Vagina (tissue), 2 donors: ENCODE measurements at regions not wholly inside any gene's neighbourhood (a gene's known extent, or its start where the extent isn't known, plus 50 kb on each side); places are given as distances from the start of the nearest gene placed in this dataset.

Experiments
- DNase-seq, 2 donors: peaks; one replicate each; pipeline ENCODE4 v3.0.0-alpha.2; 2017; ENCODE audit errors: extremely low spot score in 2 of 2
- H3K27ac ChIP-seq: fragments of 200-600 bp; sonication (generic); one replicate; pipeline ENCODE4 v1.5.1; 2019
- H3K27me3 ChIP-seq: fragments of 200-600 bp; sonication (generic); one replicate; pipeline ENCODE4 v1.5.1; 2019
- H3K36me3 ChIP-seq, 2 donors: fragments of 200-600 bp; sonication (generic); one replicate each; pipeline ENCODE4 v1.5.1; 2017 to 2019
- H3K4me1 ChIP-seq: fragments of 200-600 bp; sonication (generic); one replicate; pipeline ENCODE4 v1.5.1; 2019
- H3K4me3 ChIP-seq, 2 donors: fragments of 200-600 bp; sonication (generic); 1 replicate in 1 of 2; 2 replicates in 1 of 2; pipeline ENCODE4 v1.5.1; 2016 to 2019
- H3K9me3 ChIP-seq: fragments of 200-600 bp; sonication (generic); one replicate; pipeline ENCODE4 v1.5.1; 2019
- CTCF ChIP-seq, 3 experiments: fragments of 450-650 bp in 2 of 3; fragments of 200-600 bp in 1 of 3; sonication (generic) in 1 of 3; IDR thresholded peaks; one replicate each; pipeline ENCODE4 v1.5.1; 2017 to 2019; ENCODE audit warnings: antibody characterized with exemption in 3 of 3, mild to moderate bottlenecking in 2 of 3, moderate library complexity in 2 of 3
- POLR2A ChIP-seq, 2 donors: fragments of 450-650 bp; IDR thresholded peaks; one replicate each; pipeline ENCODE4 v1.6.1; 2017; ENCODE audit warnings: antibody characterized with exemption in 2 of 2, mild to moderate bottlenecking in 2 of 2, moderate library complexity in 2 of 2
- POLR2AphosphoS5 ChIP-seq, 2 donors: sonication (generic); formaldehyde crosslinking; IDR thresholded peaks; one replicate each; pipeline ENCODE4 v1.9.0; 2017; ENCODE audit warnings: antibody characterized with exemption in 2 of 2, mild to moderate bottlenecking in 2 of 2, low read depth in 1 of 2; ENCODE audit not compliant: insufficient read depth in 1 of 2
- intact Hi-C: fragments of 100-400 bp; cut with DNase I; formaldehyde crosslinking; loops from one replicate; pipeline ENCODE4 v1.15.1; 2023

- Histone ChIP-seq H3K36me3 (no peaks in the 10 kb centered on the region), H3K27me3 (no peaks in the 10 kb centered on the region), H3K4me1 (no peaks in the 10 kb centered on the region), H3K27ac (no peak overlapping the region), H3K4me3 (no peak overlapping the region), H3K9me3 (no peaks in the 10 kb centered on the region)
- no peak for DNase-seq
- no peak for TF ChIP-seq POLR2A (IDR thresholded peaks at IDR 0.05)
- intact Hi-C loops: no loop called here
Observed at GRCh38 chr5:2486373-2486772, 265.1 kb downstream of the IRX2 start.

- intact Hi-C loops: no loop called here
- Histone ChIP-seq H3K4me1 (no peaks in the 10 kb centered on the region), H3K27ac (no peak overlapping the region), H3K4me3 (no peak overlapping the region), H3K27me3 (no peaks in the 10 kb centered on the region), H3K9me3 (no peaks in the 10 kb centered on the region), H3K36me3 (no peaks in the 10 kb centered on the region)
- no peak for DNase-seq
- TF ChIP-seq POLR2AphosphoS5 (IDR thresholded peaks at IDR 0.05; ENCODE audit: insufficient read depth in 1 of 2, low read depth in 1 of 2) (no peak), CTCF (IDR thresholded peaks at IDR 0.05) (no peak), POLR2A (IDR thresholded peaks at IDR 0.05) (no peak)
Observed at GRCh38 chr5:2482778-2483177, 268.7 kb downstream of the IRX2 start.

- Histone ChIP-seq H3K4me3 (no peak overlapping the region), H3K36me3 (no peaks in the 10 kb centered on the region), H3K27ac (no peak overlapping the region), H3K9me3 (no peaks in the 10 kb centered on the region), H3K27me3 (no peaks in the 10 kb centered on the region), H3K4me1 (no peaks in the 10 kb centered on the region)
- no peak for TF ChIP-seq POLR2AphosphoS5 (IDR thresholded peaks at IDR 0.05; ENCODE audit: insufficient read depth in 1 of 2, low read depth in 1 of 2)
- no peak for TF ChIP-seq CTCF (IDR thresholded peaks at IDR 0.05)
- TF ChIP-seq POLR2A (IDR thresholded peaks at IDR 0.05): no peak
- no peak for DNase-seq
- intact Hi-C loops: no loop called here
Observed at GRCh38 chr5:2480871-2481270, 270.6 kb downstream of the IRX2 start.

DNA sequence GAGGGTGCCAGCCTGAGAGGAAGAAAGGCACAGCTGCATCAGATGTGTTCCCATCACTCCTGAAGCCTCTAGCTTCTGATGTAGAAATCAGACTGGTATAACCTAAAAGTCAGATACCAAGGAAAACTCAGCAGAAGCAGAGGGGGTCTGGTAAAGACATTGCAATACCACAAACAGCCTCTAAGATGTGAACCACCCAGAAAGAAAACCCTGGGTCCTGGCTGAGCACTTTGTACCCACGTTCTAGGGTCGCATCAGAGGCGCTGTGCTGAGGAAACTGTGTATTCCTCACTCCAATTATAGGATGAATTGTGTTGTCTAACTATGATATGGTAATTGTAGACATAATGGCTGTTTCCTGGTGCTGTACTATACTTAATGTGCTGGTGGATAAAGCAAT is 275.6 kb downstream of the IRX2 start:
- Histone ChIP-seq H3K27me3 (no peaks in the 10 kb centered on the region), H3K4me1 (no peaks in the 10 kb centered on the region), H3K9me3 (no peaks in the 10 kb centered on the region), H3K27ac (no peak overlapping the region), H3K36me3 (no peaks in the 10 kb centered on the region), H3K4me3 (no peak overlapping the region)
- intact Hi-C loops: no loop called here
- DNase-seq: no peak
- TF ChIP-seq CTCF (IDR thresholded peaks at IDR 0.05): no peak
- no peak for TF ChIP-seq POLR2AphosphoS5 (IDR thresholded peaks at IDR 0.05; ENCODE audit: insufficient read depth in 1 of 2, low read depth in 1 of 2)
- no peak for TF ChIP-seq POLR2A (IDR thresholded peaks at IDR 0.05)

GRCh38 chr5:2472670-2473069 is 278.8 kb downstream of the IRX2 start:
- DNase-seq: peak in 1 of 2 donors; percentile 32
- intact Hi-C loops: no loop called here
- TF ChIP-seq POLR2A (IDR thresholded peaks at IDR 0.05): no peak
- TF ChIP-seq POLR2AphosphoS5 (IDR thresholded peaks at IDR 0.05; ENCODE audit: insufficient read depth in 1 of 2, low read depth in 1 of 2): no peak
- no peak for TF ChIP-seq CTCF (IDR thresholded peaks at IDR 0.05)
- H3K4me3 ChIP-seq: no peak overlapping the region
- H3K27me3 ChIP-seq: no peaks in the 10 kb centered on the region
- no peaks in the 10 kb centered on the region for H3K9me3 ChIP-seq
- no peaks in the 10 kb centered on the region for H3K36me3 ChIP-seq
- no peak overlapping the region for H3K27ac ChIP-seq
- no peaks in the 10 kb centered on the region for H3K4me1 ChIP-seq
